NCI-H128 (cell line): ENCODE measurements at regions not wholly inside any gene's neighbourhood (a gene's known extent, or its start where the extent isn't known, plus 50 kb on each side); places are given as distances from the start of the nearest gene placed in this dataset.
A peak's percentile ranks its signal among the peaks of the same experiment; 100 is the strongest.

Experiments
- DNase-seq: peaks from one replicate; lab custom pipeline; 2025; ENCODE audit not compliant: unreplicated experiment; lab: John Stamatoyannopoulos, UW

- DNase-seq = no peak
Observed at GRCh38 chr3:76061654-76062053, 276.3 kb upstream of the ZNF717 start.

- no peak for DNase-seq
Observed at GRCh38 chr3:76063019-76063418, 277.7 kb upstream of the ZNF717 start.

- no peak for DNase-seq
Observed at GRCh38 chr3:76063811-76064210, 278.5 kb upstream of the ZNF717 start.

GRCh38 chr3:76065964-76066363 is 280.6 kb upstream of the ZNF717 start:
- peak; percentile 21 for DNase-seq

- no peak for DNase-seq
Observed at GRCh38 chr3:76078101-76078500, 292.8 kb upstream of the ZNF717 start.

- no peak for DNase-seq
Observed at GRCh38 chr3:76083992-76084391, 298.6 kb upstream of the ZNF717 start.

- DNase-seq = no peak
Observed at GRCh38 chr3:76096036-76096435, 310.7 kb upstream of the ZNF717 start.

- DNase-seq = no peak
Observed at GRCh38 chr3:76096836-76097588, 311.7 kb upstream of the ZNF717 start.

- DNase-seq = no peak
Observed at GRCh38 chr3:76097589-76097969, 312.2 kb upstream of the ZNF717 start.

GRCh38 chr3:76099956-76100355 is 314.6 kb upstream of the ZNF717 start:
- DNase-seq = no peak

- DNase-seq = no peak
Observed at GRCh38 chr3:76107935-76108570, 322.7 kb upstream of the ZNF717 start.

GRCh38 chr3:76111808-76112207 is 326.5 kb upstream of the ZNF717 start:
- DNase-seq = no peak

- DNase-seq = no peak
Observed at GRCh38 chr3:76122007-76122406, 336.7 kb upstream of the ZNF717 start.

GRCh38 chr3:76129441-76129840 is 344.1 kb upstream of the ZNF717 start:
- no peak for DNase-seq

GRCh38 chr3:76131396-76132153 is 346.2 kb upstream of the ZNF717 start:
- no peak for DNase-seq

GRCh38 chr3:76132154-76132470 is 346.8 kb upstream of the ZNF717 start:
- no peak for DNase-seq

GRCh38 chr3:76134166-76134565 is 348.8 kb upstream of the ZNF717 start:
- DNase-seq = no peak

- no peak for DNase-seq
Observed at GRCh38 chr3:76138921-76139320, 353.6 kb upstream of the ZNF717 start.

- DNase-seq = no peak
Observed at GRCh38 chr3:76147846-76148245, 362.5 kb upstream of the ZNF717 start.

- no peak for DNase-seq
Observed at GRCh38 chr3:76152028-76152427, 366.7 kb upstream of the ZNF717 start.

GRCh38 chr3:76161856-76162255 is 376.5 kb upstream of the ZNF717 start:
- no peak for DNase-seq

- DNase-seq = no peak
Observed at GRCh38 chr3:76171647-76172046, 386.3 kb upstream of the ZNF717 start.
